ENCODE measurements at regions not wholly inside any gene's neighbourhood (a gene's known extent, or its start where the extent isn't known, plus 50 kb on each side); places are given as distances from the start of the nearest gene placed in this dataset.

GRCh38 chr6:84816741-84817140 lies 52.3 kb upstream of the TBX18 start:
- Histone ChIP-seq H3K27me3 (ENCODE audit: insufficient read depth, insufficient read length) (no peaks in the 10 kb centered on the region), H3K9ac (ENCODE audit: insufficient read length, low read depth) (no peak overlapping the region), H3K4me1 (ENCODE audit: insufficient read depth, insufficient read length) (no peaks in the 10 kb centered on the region), H3K4me3 (ENCODE audit: insufficient read length, low read depth) (no peak overlapping the region), H3K9me3 (ENCODE audit: insufficient read depth, low read length) (no peaks in the 10 kb centered on the region), H3K36me3 (ENCODE audit: insufficient read depth, insufficient read length, low read length) (no peaks in the 10 kb centered on the region)
- no peak for TF ChIP-seq ZNF274 (IDR thresholded peaks at IDR 0.05; ENCODE audit: low read depth, low read length)
- TF ChIP-seq SUZ12 (IDR thresholded peaks at IDR 0.05; ENCODE audit: extremely low read depth, insufficient read depth, insufficient read length), result no peak
- no peak for TF ChIP-seq YY1 (IDR thresholded peaks at IDR 0.05; ENCODE audit: insufficient read depth, insufficient read length)
- DNase-seq (ENCODE audit: low read depth, low spot score), result no peak

GRCh38 chr6:84815896-84816735 lies 51.7 kb upstream of the TBX18 start:
- TF ChIP-seq ZNF274 (IDR thresholded peaks at IDR 0.05; ENCODE audit: low read depth, low read length) (no peak), SUZ12 (IDR thresholded peaks at IDR 0.05; ENCODE audit: extremely low read depth, insufficient read depth, insufficient read length) (no peak), YY1 (IDR thresholded peaks at IDR 0.05; ENCODE audit: insufficient read depth, insufficient read length) (no peak)
- no peaks in the 10 kb centered on the region for H3K4me1 ChIP-seq (ENCODE audit: insufficient read depth, insufficient read length)
- no peaks in the 10 kb centered on the region for H3K27me3 ChIP-seq (ENCODE audit: insufficient read depth, insufficient read length)
- H3K9ac ChIP-seq (ENCODE audit: insufficient read length, low read depth), result no peak overlapping the region
- no peaks in the 10 kb centered on the region for H3K9me3 ChIP-seq (ENCODE audit: insufficient read depth, low read length)
- no peaks in the 10 kb centered on the region for H3K36me3 ChIP-seq (ENCODE audit: insufficient read depth, insufficient read length, low read length)
- DNase-seq (ENCODE audit: low read depth, low spot score), result no peak
- H3K4me3 ChIP-seq (ENCODE audit: insufficient read length, low read depth), result no peak overlapping the region
